Liver (tissue), 8 donors: ENCODE measurements at regions not wholly inside any gene's neighbourhood (a gene's known extent, or its start where the extent isn't known, plus 50 kb on each side); places are given as distances from the start of the nearest gene placed in this dataset.

Experiments used
- DNase-seq: peaks from one replicate; pipeline ENCODE4 v3.0.0-alpha.2; 2017; ENCODE audit warnings: low spot score
- H3K27ac ChIP-seq, 2 donors: one replicate each; pipeline ENCODE4 v1.7.0; 2013; ENCODE audit warnings: inconsistent platforms in 2 of 2, low read length in 2 of 2, control low read depth in 1 of 2, low read depth in 1 of 2, mild to moderate bottlenecking in 1 of 2
- H3K27me3 ChIP-seq, 4 donors: one replicate each; pipeline versions ENCODE4 v1.6.1 to v1.7.0; 2013; ENCODE audit warnings: low read length in 3 of 4, inconsistent platforms in 1 of 4, mild to moderate bottlenecking in 1 of 4, moderate library complexity in 1 of 4; ENCODE audit not compliant: control insufficient read depth in 4 of 4, insufficient read depth in 4 of 4
- H3K36me3 ChIP-seq, 4 donors: one replicate each; pipeline versions ENCODE4 v1.6.1 to v1.7.0; 2013; ENCODE audit warnings: low read length in 3 of 4, mild to moderate bottlenecking in 3 of 4, low read depth in 1 of 4, moderate library complexity in 1 of 4; ENCODE audit not compliant: control insufficient read depth in 4 of 4, insufficient read depth in 3 of 4
- H3K4me1 ChIP-seq, 4 donors: one replicate each; pipeline versions ENCODE4 v1.6.1 to v1.7.0; 2013; ENCODE audit warnings: low read length in 3 of 4, mild to moderate bottlenecking in 3 of 4, moderate library complexity in 1 of 4; ENCODE audit not compliant: control insufficient read depth in 4 of 4, insufficient read depth in 4 of 4
- H3K4me3 ChIP-seq, 3 donors: one replicate each; pipeline versions ENCODE4 v1.6.1 to v1.7.0; 2013; ENCODE audit warnings: low read length in 3 of 3, control low read depth in 1 of 3, low read depth in 1 of 3, mild to moderate bottlenecking in 1 of 3
- H3K9ac ChIP-seq, 2 donors: one replicate each; pipeline ENCODE4 v1.7.0; 2013; ENCODE audit warnings: low read length in 2 of 2, mild to moderate bottlenecking in 2 of 2, moderate library complexity in 2 of 2, control low read depth in 1 of 2, low read depth in 1 of 2
- H3K9me3 ChIP-seq, 4 donors: one replicate each; pipeline versions ENCODE4 v1.6.1 to v1.7.0; 2013; ENCODE audit warnings: low read length in 3 of 4; ENCODE audit not compliant: control insufficient read depth in 4 of 4
- EGR1 ChIP-seq, 2 donors: IDR thresholded peaks; 2 replicates each; pipeline ENCODE4 v1.6.1; 2016 to 2018; ENCODE audit warnings: antibody characterized with exemption in 2 of 2, low read depth in 2 of 2
- FOXA1 ChIP-seq: IDR thresholded peaks from 2 replicates; pipeline ENCODE4 v1.6.1; 2016; ENCODE audit warnings: antibody characterized with exemption
- FOXA2 ChIP-seq: IDR thresholded peaks from 2 replicates; pipeline ENCODE4 v1.6.1; 2016; ENCODE audit warnings: antibody characterized with exemption
- GABPA ChIP-seq, 2 donors: IDR thresholded peaks in 1 of 2; conservative IDR thresholded peaks in 1 of 2; 2 replicates each; pipeline ENCODE4 v1.6.1; 2016; ENCODE audit warnings: antibody characterized with exemption in 2 of 2, mild to moderate bottlenecking in 1 of 2, moderate library complexity in 1 of 2
- HNF4A ChIP-seq, 2 donors: conservative IDR thresholded peaks; 2 replicates each; pipeline ENCODE4 v1.6.1; 2016; ENCODE audit warnings: antibody characterized with exemption in 2 of 2, mild to moderate bottlenecking in 2 of 2
- HNF4G ChIP-seq: IDR thresholded peaks from 2 replicates; pipeline ENCODE4 v1.6.1; 2016; ENCODE audit warnings: antibody characterized with exemption
- JUND ChIP-seq, 2 donors: IDR thresholded peaks; 2 replicates each; pipeline ENCODE4 v1.6.1; 2016; ENCODE audit warnings: antibody characterized with exemption in 2 of 2
- NR2F2 ChIP-seq: IDR thresholded peaks from 2 replicates; pipeline ENCODE4 v1.6.1; 2016; ENCODE audit warnings: antibody characterized with exemption
- RAD21 ChIP-seq, 2 donors: IDR thresholded peaks; 2 replicates each; pipeline ENCODE4 v1.6.1; 2016; ENCODE audit warnings: antibody characterized with exemption in 2 of 2, mild to moderate bottlenecking in 2 of 2
- RXRA ChIP-seq, 2 donors: IDR thresholded peaks; 2 replicates each; pipeline ENCODE4 v1.6.1; 2017 to 2018; ENCODE audit warnings: antibody characterized with exemption in 2 of 2, mild to moderate bottlenecking in 1 of 2
- TAF1 ChIP-seq: conservative IDR thresholded peaks from 2 replicates; pipeline ENCODE4 v1.6.1; 2016; ENCODE audit warnings: antibody characterized with exemption, mild to moderate bottlenecking
- YY1 ChIP-seq: IDR thresholded peaks from 2 replicates; pipeline ENCODE4 v1.6.1; 2016; ENCODE audit warnings: antibody characterized with exemption, mild to moderate bottlenecking
- WGBS: extraction: QIAGEN DNeasy Blood & Tissue Kit; methylation state at CpG from one replicate; pipeline ENCODE4 v1.1.7; 2013; 5-methylcytosine and 5-hydroxymethylcytosine counted together
- TF ChIP-seq, protein P1 (sequence below): IDR thresholded peaks from 2 replicates; pipeline ENCODE4 v1.6.1; 2016; ENCODE audit warnings: antibody characterized with exemption
- TF ChIP-seq, protein P2 (sequence below): fragments of 150-350 bp; IDR thresholded peaks from 2 replicates; pipeline ENCODE4 v1.5.1; 2017; ENCODE audit warnings: improper control_type of control experiment, low read depth, low read length; ENCODE audit not compliant: missing input control
- TF ChIP-seq, protein P3 (sequence below): IDR thresholded peaks from 2 replicates; pipeline ENCODE4 v1.6.1; 2016; ENCODE audit warnings: antibody characterized with exemption
- TF ChIP-seq, protein P4 (sequence below): IDR thresholded peaks from 2 replicates; pipeline ENCODE4 v1.6.1; 2016; ENCODE audit warnings: antibody characterized with exemption
- TF ChIP-seq, protein P5 (sequence below): IDR thresholded peaks from 2 replicates; pipeline ENCODE4 v1.6.1; 2016; ENCODE audit warnings: antibody characterized with exemption, mild to moderate bottlenecking
- donor health status: healthy.
- donor health status: healthy.
- donor health status: healthy.
- donor health status: healthy.
- donor health status: healthy.

DNA sequence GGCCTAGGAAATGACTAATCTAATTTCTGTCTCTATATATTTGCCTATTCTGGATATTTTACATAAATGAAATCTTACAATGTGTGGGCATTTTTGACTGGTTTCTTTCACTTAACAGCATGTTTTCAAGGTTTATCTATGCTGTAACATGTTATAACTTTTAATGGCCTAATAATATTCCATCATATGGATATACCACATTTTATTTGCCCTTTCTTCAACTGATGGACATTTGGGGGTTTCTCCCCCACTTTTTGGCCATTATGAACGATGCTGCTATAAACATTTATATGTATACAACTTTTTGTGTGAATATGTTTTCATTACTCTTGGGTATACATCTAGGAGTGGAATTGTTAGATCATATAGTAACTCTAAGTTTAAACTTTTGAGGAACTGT lies 357.3 kb upstream of the ADAMTS9 start:
- Histone ChIP-seq H3K27me3 (no peaks in the 10 kb centered on the region), H3K27ac (no peak overlapping the region), H3K4me1 (no peaks in the 10 kb centered on the region), H3K4me3 (no peak overlapping the region), H3K9me3 (peaks cover 0 to 3% (median 0%) of the 10 kb centered on the region in 4 donors), H3K36me3 (no peaks in the 10 kb centered on the region), H3K9ac (no peak overlapping the region)
- TF ChIP-seq FOXA1 (no peak), JUND (IDR thresholded peaks at IDR 0.05) (no peak)
- DNase-seq: no peak
- WGBS: 63% methylated on average over 1 of the region's 1 CpG

DNA sequence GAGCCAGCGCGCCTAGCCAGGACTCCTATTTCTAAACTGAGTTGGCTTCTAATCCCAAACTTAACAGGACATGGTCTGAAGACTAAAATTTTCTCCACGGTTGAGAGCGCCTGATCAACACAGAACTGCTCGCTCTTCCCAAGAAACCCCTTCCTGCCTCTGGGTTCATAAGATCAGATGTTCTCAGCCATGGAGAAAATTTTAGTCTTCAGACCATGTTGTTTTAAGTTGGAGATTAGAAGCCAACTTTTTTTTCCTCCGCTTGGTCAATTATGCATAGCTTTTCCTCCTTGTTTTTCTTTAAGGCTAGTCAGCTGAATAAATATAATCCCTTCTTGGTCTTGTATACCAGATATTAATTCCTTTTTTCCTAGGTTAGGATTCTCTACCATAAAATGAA lies 356.6 kb upstream of the ADAMTS9 start:
- Histone ChIP-seq H3K36me3 (no peaks in the 10 kb centered on the region), H3K4me3 (no peak overlapping the region), H3K9ac (no peak overlapping the region), H3K4me1 (no peaks in the 10 kb centered on the region), H3K27me3 (no peaks in the 10 kb centered on the region), H3K9me3 (peaks cover 0 to 3% (median 0%) of the 10 kb centered on the region in 4 donors), H3K27ac (no peak overlapping the region)
- TF ChIP-seq, protein P1, sequence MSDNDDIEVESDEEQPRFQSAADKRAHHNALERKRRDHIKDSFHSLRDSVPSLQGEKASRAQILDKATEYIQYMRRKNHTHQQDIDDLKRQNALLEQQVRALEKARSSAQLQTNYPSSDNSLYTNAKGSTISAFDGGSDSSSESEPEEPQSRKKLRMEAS: no peak
- TF ChIP-seq, protein P2, sequence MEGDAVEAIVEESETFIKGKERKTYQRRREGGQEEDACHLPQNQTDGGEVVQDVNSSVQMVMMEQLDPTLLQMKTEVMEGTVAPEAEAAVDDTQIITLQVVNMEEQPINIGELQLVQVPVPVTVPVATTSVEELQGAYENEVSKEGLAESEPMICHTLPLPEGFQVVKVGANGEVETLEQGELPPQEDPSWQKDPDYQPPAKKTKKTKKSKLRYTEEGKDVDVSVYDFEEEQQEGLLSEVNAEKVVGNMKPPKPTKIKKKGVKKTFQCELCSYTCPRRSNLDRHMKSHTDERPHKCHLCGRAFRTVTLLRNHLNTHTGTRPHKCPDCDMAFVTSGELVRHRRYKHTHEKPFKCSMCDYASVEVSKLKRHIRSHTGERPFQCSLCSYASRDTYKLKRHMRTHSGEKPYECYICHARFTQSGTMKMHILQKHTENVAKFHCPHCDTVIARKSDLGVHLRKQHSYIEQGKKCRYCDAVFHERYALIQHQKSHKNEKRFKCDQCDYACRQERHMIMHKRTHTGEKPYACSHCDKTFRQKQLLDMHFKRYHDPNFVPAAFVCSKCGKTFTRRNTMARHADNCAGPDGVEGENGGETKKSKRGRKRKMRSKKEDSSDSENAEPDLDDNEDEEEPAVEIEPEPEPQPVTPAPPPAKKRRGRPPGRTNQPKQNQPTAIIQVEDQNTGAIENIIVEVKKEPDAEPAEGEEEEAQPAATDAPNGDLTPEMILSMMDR: no peak
- TF ChIP-seq, protein P3, sequence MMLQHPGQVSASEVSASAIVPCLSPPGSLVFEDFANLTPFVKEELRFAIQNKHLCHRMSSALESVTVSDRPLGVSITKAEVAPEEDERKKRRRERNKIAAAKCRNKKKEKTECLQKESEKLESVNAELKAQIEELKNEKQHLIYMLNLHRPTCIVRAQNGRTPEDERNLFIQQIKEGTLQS: no peak
- no peak for TF ChIP-seq RXRA (IDR thresholded peaks at IDR 0.05)
- TF ChIP-seq NR2F2: no peak
- TF ChIP-seq, protein P4, sequence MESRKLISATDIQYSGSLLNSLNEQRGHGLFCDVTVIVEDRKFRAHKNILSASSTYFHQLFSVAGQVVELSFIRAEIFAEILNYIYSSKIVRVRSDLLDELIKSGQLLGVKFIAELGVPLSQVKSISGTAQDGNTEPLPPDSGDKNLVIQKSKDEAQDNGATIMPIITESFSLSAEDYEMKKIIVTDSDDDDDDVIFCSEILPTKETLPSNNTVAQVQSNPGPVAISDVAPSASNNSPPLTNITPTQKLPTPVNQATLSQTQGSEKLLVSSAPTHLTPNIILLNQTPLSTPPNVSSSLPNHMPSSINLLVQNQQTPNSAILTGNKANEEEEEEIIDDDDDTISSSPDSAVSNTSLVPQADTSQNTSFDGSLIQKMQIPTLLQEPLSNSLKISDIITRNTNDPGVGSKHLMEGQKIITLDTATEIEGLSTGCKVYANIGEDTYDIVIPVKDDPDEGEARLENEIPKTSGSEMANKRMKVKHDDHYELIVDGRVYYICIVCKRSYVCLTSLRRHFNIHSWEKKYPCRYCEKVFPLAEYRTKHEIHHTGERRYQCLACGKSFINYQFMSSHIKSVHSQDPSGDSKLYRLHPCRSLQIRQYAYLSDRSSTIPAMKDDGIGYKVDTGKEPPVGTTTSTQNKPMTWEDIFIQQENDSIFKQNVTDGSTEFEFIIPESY: no peak
- no peak for TF ChIP-seq RAD21 (IDR thresholded peaks at IDR 0.05)
- WGBS: 97% methylated on average over 6 of the region's 6 CpGs
- DNase-seq: no peak

DNA sequence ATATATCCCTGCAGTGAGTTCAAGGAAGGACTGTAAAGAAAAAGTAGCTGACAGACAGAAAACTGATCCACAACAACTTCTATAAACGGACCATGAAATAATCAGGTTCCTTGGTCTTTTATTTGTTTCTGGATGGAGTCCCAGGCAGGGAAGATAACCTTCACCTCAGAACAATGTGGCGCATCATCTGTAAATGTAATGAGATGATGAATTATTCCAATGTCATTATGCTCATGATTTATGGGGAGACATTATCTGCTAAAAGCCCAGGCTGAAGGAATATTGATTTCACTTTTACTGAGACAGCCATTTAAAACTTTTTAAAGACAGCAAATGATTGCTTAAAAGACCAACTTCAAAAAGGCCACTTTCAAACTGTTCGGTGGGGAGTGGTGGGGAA lies 354.9 kb upstream of the ADAMTS9 start:
- no peak for DNase-seq
- no peaks in the 10 kb centered on the region for H3K4me1 ChIP-seq
- no peak overlapping the region for H3K27ac ChIP-seq
- H3K9ac ChIP-seq: no peak overlapping the region
- WGBS: 77% methylated on average over 3 of the region's 3 CpGs
- H3K27me3 ChIP-seq: no peaks in the 10 kb centered on the region
- H3K36me3 ChIP-seq: no peaks in the 10 kb centered on the region
- H3K9me3 ChIP-seq: peaks cover 0 to 3% (median 0%) of the 10 kb centered on the region in 4 donors
- H3K4me3 ChIP-seq: no peak overlapping the region
- TF ChIP-seq TAF1: no peak
- TF ChIP-seq, protein P5, sequence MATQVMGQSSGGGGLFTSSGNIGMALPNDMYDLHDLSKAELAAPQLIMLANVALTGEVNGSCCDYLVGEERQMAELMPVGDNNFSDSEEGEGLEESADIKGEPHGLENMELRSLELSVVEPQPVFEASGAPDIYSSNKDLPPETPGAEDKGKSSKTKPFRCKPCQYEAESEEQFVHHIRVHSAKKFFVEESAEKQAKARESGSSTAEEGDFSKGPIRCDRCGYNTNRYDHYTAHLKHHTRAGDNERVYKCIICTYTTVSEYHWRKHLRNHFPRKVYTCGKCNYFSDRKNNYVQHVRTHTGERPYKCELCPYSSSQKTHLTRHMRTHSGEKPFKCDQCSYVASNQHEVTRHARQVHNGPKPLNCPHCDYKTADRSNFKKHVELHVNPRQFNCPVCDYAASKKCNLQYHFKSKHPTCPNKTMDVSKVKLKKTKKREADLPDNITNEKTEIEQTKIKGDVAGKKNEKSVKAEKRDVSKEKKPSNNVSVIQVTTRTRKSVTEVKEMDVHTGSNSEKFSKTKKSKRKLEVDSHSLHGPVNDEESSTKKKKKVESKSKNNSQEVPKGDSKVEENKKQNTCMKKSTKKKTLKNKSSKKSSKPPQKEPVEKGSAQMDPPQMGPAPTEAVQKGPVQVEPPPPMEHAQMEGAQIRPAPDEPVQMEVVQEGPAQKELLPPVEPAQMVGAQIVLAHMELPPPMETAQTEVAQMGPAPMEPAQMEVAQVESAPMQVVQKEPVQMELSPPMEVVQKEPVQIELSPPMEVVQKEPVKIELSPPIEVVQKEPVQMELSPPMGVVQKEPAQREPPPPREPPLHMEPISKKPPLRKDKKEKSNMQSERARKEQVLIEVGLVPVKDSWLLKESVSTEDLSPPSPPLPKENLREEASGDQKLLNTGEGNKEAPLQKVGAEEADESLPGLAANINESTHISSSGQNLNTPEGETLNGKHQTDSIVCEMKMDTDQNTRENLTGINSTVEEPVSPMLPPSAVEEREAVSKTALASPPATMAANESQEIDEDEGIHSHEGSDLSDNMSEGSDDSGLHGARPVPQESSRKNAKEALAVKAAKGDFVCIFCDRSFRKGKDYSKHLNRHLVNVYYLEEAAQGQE: no peak
- TF ChIP-seq NR2F2: no peak
- TF ChIP-seq RAD21 (IDR thresholded peaks at IDR 0.05): no peak
- TF ChIP-seq FOXA2: no peak
- TF ChIP-seq EGR1 (IDR thresholded peaks at IDR 0.05; ENCODE audit: low read depth in 2 of 2): no peak
- TF ChIP-seq YY1: no peak
- TF ChIP-seq JUND (IDR thresholded peaks at IDR 0.05): no peak
- TF ChIP-seq, protein P4: no peak
- no peak for TF ChIP-seq FOXA1
- no peak for TF ChIP-seq HNF4G
- TF ChIP-seq HNF4A (conservative IDR thresholded peaks at IDR 0.05): no peak
- no peak for TF ChIP-seq GABPA (IDR thresholded peaks at IDR 0.05 in 1 of 2, conservative IDR thresholded peaks at IDR 0.05 in 1 of 2)
- TF ChIP-seq, protein P1: no peak
